GM18858 (cell line): ENCODE measurements at regions not wholly inside any gene's neighbourhood (a gene's known extent, or its start where the extent isn't known, plus 50 kb on each side); places are given as distances from the start of the nearest gene placed in this dataset.
"Not testable (repeated sequence)": the region's sequence is repeated elsewhere in the genome, so short reads cannot be mapped to it uniquely, and the experiment has no call there.

ENCODE experiments used
- ATAC-seq: cut with Tn5 transposase; IDR thresholded peaks from one replicate; pipeline ENCODE4 v1.9.1; 2021; ENCODE audit not compliant: unreplicated experiment

DNA sequence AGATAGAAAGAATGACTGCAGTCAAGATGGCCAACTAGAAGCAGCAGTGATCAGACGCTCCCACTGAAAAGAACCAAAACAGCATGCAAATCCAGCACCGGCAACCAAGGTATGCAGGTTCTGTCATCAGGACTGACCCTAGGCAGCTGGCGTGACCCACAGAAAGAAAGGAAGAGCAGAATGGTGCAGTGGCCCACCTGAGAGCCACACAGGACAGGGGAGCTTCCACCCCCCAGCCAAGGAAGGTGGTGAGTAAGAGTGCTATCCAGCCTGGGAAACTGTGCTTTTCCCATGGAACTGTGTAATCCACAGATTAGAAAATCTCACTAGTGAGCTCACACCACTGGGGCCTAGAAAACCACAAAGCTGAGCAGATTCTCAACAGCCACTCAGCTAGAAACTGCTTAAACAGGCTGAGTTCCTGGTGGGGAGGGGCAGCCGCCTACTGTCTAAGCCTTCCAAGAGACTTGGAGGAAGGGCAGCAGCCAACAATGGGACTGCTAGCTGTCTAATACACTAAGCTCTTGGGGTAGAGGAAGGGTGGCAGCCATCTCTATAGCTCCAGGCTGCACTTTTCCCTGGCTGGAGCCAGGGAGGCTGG lies 127.9 kb downstream of the EVA1A start:
- peak; percentile 74 for ATAC-seq

DNA sequence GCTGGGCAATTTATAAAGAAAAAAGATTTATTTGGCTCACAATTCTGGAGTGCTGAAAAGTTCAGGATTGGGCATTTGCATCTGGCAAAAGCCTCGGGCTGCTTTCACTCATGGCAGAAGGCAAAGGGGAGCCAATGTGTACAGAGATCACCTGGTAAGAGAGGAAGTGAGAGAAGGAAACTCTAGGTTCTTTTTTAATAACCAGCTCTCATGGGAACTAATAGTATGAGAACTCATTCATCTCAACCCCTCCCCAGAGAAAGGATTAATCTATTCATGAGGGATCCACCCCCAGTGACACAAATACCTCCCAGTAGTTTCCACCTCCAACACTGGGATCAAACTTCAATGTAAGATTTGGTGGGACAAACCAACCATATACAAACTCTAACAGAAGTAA lies 129.0 kb downstream of the EVA1A start:
- ATAC-seq, result peak; percentile 58

DNA sequence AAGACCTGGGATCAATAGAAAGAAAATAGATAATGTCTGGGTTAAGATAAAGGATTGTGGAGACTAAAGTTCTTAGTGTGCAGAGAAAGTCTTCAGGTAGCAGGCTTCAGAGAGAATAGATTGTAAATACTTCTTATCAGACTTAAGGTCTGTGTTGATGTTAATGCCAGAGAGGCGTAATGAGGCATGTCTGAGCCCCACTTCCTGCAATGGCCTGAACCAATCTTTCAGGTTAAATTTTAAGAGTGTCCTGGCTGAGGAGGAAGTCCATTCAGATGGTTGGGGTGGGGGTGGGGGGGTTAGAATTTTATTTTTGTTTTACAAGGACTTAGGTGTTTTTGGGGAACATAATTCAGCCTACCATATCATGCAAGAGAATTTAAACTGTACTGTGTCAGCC lies 129.5 kb downstream of the EVA1A start:
- ATAC-seq, result no peak

DNA sequence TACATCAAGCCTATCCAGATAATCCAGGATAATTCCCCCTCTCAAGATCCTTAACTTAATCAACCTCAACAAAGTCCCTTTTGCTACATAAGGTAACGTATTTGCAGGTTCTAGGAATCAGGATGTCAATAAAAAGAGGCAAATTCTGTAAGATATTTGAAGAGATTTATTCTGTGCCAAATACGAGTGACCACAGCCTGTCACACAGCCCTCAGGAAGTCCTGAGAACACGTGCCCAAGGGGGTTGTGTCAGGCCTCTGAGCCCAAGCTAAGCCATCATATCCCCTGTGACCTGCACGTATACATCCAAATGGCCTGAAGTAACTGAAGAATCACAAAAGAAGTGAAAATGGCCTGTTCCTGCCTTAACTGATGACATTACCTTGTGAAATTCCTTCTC lies 130.3 kb downstream of the EVA1A start:
- ATAC-seq, result not testable (repeated sequence)

GRCh38 chr2:75428646-75429443 lies 131.9 kb downstream of the EVA1A start:
- no peak for ATAC-seq

GRCh38 chr2:75428060-75428459 lies 132.7 kb downstream of the EVA1A start:
- ATAC-seq, result no peak

DNA sequence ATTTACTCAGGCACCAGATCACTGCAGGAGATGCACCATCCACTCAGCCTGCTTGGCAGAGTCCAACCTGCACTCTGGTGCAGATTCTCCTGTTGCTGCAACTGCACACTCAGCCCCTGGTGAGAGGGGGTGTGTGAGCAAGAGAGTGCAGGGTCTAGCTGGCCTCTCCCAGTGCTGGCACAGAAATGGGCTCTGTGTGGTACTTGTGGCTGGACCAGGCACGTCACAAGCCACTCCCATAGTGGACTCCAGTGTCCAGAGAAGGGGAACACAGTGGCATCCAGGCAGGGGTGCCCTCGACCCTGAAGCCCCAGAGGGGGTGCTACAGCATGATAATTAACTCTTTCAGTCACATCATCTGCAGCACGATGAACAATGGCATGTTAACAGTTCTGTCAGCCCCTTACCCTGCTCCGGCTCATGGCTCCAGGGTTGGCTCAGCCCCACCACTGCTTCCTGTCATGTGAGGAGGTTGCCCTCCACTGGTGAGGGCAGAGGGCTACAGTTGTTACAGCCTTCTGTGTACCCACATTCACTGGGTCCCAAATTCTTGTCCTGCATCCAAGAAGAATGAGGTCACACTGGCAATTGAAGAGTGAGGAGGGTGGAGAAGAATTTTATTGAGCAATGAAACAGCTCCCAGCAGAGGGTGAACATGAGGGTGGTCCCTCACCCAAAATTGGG lies 135.7 kb downstream of the EVA1A start:
- no peak for ATAC-seq

DNA sequence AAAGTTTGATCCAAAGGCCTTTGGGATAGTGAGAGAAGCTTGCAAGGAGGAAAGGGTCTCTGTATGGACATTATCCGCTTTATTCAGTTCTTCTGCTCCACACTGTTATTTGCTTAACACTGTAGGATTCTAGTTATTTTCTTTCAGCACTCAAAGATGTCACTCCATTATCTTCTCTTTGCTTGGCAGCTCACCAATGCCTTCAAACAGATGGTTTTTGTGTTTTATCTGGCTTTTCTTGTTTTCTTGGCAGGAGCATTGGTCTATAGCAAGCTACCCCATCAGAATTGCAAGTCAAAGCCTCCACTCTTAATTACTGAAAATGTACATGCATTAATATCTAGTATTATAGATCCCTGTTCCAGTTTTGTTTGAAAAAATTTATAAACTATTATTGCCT lies 138.8 kb downstream of the EVA1A start:
- no peak for ATAC-seq

DNA sequence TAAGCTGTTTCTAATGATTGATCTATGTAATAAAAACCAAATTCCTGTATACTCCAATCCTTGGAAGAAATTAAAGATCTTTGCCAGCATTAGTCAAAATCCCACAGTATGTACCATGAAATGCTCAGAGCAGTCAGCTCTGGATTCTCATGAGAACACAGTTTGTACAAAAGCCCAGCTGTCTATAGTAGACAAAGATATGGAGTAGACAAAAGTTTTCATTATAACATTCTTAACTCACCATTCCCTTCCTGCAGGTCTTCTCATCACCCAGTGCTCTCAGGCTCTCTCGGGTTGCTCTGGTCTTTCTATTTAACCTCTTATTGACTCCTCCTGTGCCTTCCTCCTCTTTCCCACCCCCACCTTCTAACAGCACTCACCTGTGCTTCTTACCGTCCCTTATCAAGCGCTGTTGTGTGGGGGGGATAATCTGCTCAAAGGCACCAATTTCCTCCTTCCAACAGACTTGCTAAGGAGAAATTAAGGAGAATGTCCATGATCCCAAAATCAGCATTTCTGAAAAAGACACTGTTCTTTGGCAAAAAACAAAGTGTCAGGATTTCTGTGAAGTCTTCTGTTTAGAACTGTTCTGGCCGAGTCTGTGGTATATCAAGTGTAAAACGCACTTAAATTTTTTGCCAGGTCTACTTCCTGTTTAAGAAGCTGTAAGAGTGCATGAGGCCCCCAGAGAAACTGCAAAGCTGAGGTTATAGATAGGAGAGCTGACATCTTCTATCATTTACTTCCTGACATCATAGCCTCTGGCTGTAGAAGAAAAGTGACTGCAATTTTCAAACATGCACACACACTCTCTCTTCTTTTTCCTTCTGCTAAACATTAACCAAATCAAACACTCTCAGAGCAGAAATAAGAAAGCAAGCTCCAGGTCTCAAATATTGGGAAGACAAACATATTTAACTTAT lies 144.1 kb downstream of the EVA1A start:
- ATAC-seq, result peak; percentile 70

DNA sequence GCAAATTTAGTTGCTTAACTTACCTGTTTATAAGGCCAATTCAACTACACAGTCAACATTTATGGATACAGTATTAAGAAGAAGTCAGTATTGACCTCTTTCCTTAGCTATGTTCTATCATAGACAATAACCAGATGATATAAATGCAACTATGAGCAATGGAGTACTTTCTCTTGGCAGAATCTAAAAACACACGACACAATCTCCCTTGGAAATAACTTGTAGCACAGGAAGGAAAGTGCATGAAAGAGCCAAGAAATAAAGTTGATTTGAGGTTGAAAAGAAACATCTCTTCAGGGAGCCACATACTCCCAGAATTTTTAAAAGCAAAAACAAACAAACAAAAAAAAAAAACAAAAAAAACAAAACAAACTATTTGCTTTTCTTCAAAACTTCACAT lies 145.0 kb downstream of the EVA1A start:
- ATAC-seq, result no peak

DNA sequence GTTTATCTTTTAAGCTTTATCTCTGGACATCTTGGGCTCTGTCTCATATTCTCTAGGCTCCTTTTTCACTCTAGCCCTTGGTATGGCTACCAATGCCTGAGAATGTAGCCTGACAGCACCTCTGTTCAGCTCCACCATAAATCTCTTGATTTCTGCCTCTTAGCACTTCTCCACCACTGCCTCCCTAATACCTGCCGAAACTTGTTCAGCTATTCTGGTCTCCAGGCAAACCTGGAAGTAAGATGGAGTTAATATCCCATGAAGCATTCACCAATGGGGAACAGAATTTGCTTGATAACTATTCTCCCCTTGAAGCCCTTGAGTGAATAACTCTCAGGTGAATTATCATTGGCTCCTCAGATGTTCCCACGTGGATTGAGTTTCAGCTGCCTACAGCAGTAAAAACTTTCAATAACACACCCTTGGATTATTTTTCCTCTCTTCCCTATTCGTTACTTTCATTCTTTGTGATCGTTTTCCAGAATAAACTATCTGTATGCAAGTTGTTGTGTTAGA lies 145.6 kb downstream of the EVA1A start:
- no peak for ATAC-seq

GRCh38 chr2:75411574-75411973 lies 149.2 kb downstream of the EVA1A start:
- ATAC-seq, result no peak

DNA sequence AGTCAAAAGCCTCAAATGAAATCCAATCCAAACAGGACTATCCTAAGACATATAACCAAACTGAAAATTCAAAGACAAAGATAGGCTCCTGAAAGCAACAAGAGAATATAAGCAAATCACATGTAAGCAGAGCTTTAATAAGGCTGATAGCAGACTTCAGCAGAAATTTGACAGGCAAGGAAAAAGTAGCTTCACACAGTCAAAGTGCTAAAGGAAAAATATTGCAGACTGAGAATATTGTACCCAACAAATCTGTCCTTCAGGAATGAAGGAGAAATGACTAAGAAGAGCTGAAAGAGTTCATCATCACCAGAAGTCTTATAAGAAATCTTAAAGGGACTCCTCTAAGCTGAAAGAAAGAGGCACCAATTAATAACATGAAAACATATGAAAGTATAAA lies 150.0 kb downstream of the EVA1A start:
- no peak for ATAC-seq

- no peak for ATAC-seq
Observed at GRCh38 chr2:75408771-75409170, 152.0 kb downstream of the EVA1A start.

DNA sequence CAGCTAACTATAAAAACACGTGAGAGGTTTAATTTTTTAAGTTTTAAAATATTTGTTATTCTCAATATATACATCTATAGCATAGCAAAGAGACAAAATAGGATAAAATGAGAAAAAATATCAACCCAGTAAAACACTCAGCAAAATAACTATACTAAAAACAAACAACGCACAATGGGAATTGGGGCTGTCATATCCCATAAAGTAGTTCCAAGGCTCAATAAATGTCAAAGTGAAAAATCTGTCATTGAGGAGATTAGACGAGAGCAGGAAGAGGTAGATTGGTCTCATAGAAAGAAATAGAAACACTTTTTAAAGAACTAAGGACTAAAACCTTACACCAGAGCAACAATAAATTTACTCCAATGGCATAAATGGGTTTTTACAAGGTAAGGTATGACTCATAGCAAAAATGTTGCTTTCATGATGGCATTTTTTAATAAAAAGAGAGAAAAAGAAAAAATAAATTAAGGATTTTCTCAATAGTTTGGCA lies 153.7 kb downstream of the EVA1A start:
- no peak for ATAC-seq

GRCh38 chr2:75406131-75406581 lies 154.6 kb downstream of the EVA1A start:
- no peak for ATAC-seq

DNA sequence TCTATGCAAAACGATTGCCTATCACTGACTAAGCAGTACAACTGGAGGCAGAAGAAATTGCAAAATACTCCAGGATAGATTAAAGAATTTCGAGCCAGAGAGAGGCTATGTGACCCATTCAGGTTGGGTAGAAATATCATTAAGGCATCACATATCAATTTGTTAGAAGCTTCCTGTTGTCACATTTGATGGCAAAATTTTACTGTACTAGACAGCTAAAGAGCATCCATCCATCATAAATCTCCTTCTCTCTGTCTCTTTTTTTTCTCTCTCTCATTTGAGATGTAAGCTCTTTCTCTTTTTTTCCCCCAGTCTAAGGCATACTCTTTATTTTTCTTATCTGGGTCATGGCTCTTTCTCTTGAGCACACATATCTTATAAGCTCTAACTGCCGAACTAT lies 155.7 kb downstream of the EVA1A start:
- no peak for ATAC-seq

- ATAC-seq, result peak; percentile 74
Observed at GRCh38 chr2:75403991-75404428, 156.7 kb downstream of the EVA1A start.

- ATAC-seq, result no peak
Observed at GRCh38 chr2:75396314-75396713, 164.4 kb downstream of the EVA1A start.

DNA sequence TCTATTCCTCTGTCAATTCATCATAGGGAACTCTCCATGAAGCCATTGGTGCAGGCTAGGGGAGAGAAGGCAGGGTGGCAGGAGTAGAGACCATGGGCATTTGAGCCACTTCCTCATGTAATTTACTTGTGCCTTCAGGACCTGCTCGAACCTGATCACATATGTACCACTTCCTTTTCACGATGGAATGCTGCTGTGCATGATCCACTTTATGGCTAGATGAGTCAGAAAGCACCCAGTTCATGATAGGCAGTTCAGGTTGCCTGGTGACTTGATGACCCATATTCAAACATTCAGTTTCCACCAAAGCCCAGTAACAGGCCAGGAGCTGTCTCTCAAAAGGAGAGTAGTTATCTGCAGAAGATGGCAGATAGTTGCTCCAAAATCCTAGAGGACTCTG lies 166.0 kb downstream of the EVA1A start:
- not testable (repeated sequence) for ATAC-seq

- ATAC-seq, result no peak
Observed at GRCh38 chr2:75390169-75390568, 170.6 kb downstream of the EVA1A start.
